GM19023 (cell line): ENCODE measurements at regions not wholly inside any gene's neighbourhood (a gene's known extent, or its start where the extent isn't known, plus 50 kb on each side); places are given as distances from the start of the nearest gene placed in this dataset.

ENCODE experiments used
- ATAC-seq: cut with Tn5 transposase; IDR thresholded peaks from one replicate; pipeline ENCODE4 v1.9.1; 2021; ENCODE audit warnings: mild to moderate bottlenecking, moderate library complexity; ENCODE audit not compliant: unreplicated experiment

- ATAC-seq = no peak
Measured at GRCh38 chrX:97666890-97667289, 783.2 kb downstream of the RPA4 start.

GRCh38 chrX:97668126-97668525 lies 784.4 kb downstream of the RPA4 start:
- ATAC-seq = no peak

GRCh38 chrX:97672138-97672537 lies 788.4 kb downstream of the RPA4 start:
- no peak for ATAC-seq

GRCh38 chrX:97672608-97673007 lies 788.9 kb downstream of the RPA4 start:
- ATAC-seq = no peak

- no peak for ATAC-seq
Measured at GRCh38 chrX:97673135-97673534, 789.4 kb downstream of the RPA4 start.

- ATAC-seq = no peak
Measured at GRCh38 chrX:97682991-97683840, 799.5 kb downstream of the RPA4 start.

- no peak for ATAC-seq
Measured at GRCh38 chrX:97685753-97686152, 802.0 kb downstream of the RPA4 start.

- ATAC-seq = no peak
Measured at GRCh38 chrX:97691901-97692455, 808.3 kb downstream of the RPA4 start.

GRCh38 chrX:97692575-97692974 lies 808.9 kb downstream of the RPA4 start:
- no peak for ATAC-seq

GRCh38 chrX:97700547-97700946 lies 816.8 kb downstream of the RPA4 start:
- ATAC-seq = no peak

- no peak for ATAC-seq
Measured at GRCh38 chrX:97704474-97704873, 820.8 kb downstream of the RPA4 start.

GRCh38 chrX:97704881-97705280 lies 821.2 kb downstream of the RPA4 start:
- ATAC-seq = no peak

GRCh38 chrX:97705936-97706335 lies 822.2 kb downstream of the RPA4 start:
- ATAC-seq = no peak

- no peak for ATAC-seq
Measured at GRCh38 chrX:97714072-97714471, 830.4 kb downstream of the RPA4 start.

- no peak for ATAC-seq
Measured at GRCh38 chrX:97728215-97728614, 844.5 kb downstream of the RPA4 start.

- ATAC-seq = no peak
Measured at GRCh38 chrX:97740044-97740443, 856.3 kb downstream of the RPA4 start.

GRCh38 chrX:97740886-97741285 lies 857.2 kb downstream of the RPA4 start:
- ATAC-seq = no peak

GRCh38 chrX:97743014-97743413 lies 859.3 kb downstream of the RPA4 start:
- no peak for ATAC-seq

GRCh38 chrX:97747346-97747745 lies 863.6 kb downstream of the RPA4 start:
- ATAC-seq = no peak

- ATAC-seq = no peak
Measured at GRCh38 chrX:97751016-97751415, 867.3 kb downstream of the RPA4 start.

- no peak for ATAC-seq
Measured at GRCh38 chrX:97751735-97752134, 868.0 kb downstream of the RPA4 start.

GRCh38 chrX:97756879-97757278 lies 873.2 kb downstream of the RPA4 start:
- no peak for ATAC-seq

GRCh38 chrX:97763391-97763790 lies 879.7 kb downstream of the RPA4 start:
- ATAC-seq = no peak
